Pancreas (tissue), 10 donors: ENCODE measurements at regions not wholly inside any gene's neighbourhood (a gene's known extent, or its start where the extent isn't known, plus 50 kb on each side); places are given as distances from the start of the nearest gene placed in this dataset.

Experiments used
- ATAC-seq, 4 donors: fragments of 200-7000 bp; cut with Tn5 transposase; one replicate each; pipeline versions ENCODE4 v1.8.0 to v1.9.1; 2020; ENCODE audit warnings: mild to moderate bottlenecking in 4 of 4, moderate library complexity in 4 of 4
- DNase-seq, 6 donors: peaks; one replicate each; pipeline ENCODE4 v3.0.0-alpha.2; 2020
- FAIRE-seq: peaks from 2 replicates; lab custom pipeline; 2012; peaks lifted over from hg19 to GRCh38; lab: Jason Lieb, UNC
- H3K27ac ChIP-seq, 4 donors: fragments of 200-600 bp; sonication (generic); 1 replicate in 3 of 4; 2 replicates in 1 of 4; pipeline versions ENCODE4 v1.5.0 to v1.8.0; 2020
- H3K27me3 ChIP-seq, 4 donors: fragments of 200-600 bp; one replicate each; pipeline ENCODE4 v1.8.0; 2021
- H3K36me3 ChIP-seq, 3 donors: fragments of 200-600 bp; sonication (generic) in 1 of 3; one replicate each; pipeline versions ENCODE4 v1.5.0 to v1.8.0; 2020 to 2021
- H3K4me1 ChIP-seq, 3 donors: fragments of 200-600 bp; one replicate each; pipeline ENCODE4 v1.8.0; 2021
- H3K4me3 ChIP-seq, 4 donors: fragments of 200-600 bp; sonication (generic) in 2 of 4; one replicate each; pipeline versions ENCODE4 v1.5.0 to v1.8.0; 2020 to 2021
- H3K9me3 ChIP-seq, 4 donors: fragments of 200-600 bp; one replicate each; pipeline ENCODE4 v1.8.0; 2021
- CTCF ChIP-seq, 4 donors: fragments of 200-600 bp; sonication (generic) in 3 of 4; IDR thresholded peaks; one replicate each; pipeline versions ENCODE4 v1.5.0 to v1.8.0; 2021; ENCODE audit warnings: antibody characterized with exemption in 4 of 4
- WGBS, 2 donors: extraction: QIAGEN DNeasy Blood & Tissue Kit; methylation state at CpG; one replicate each; pipeline ENCODE4 v1.1.7; 2013; 5-methylcytosine and 5-hydroxymethylcytosine counted together
- intact Hi-C, 3 donors: fragments of 100-400 bp; cut with DNase I; formaldehyde crosslinking; loops; one replicate each; pipeline versions ENCODE4 v1.11.1 to v1.14.2; 2022
- donor health status: healthy with polysubstance abuse.
- donor health status: DM: no; HTN: no; CAD: no; lungs with moderate emphysema.
- donor health status: DM: no; HTN: no; CAD: no.
- donor health status: control.
- donor health status: control.
- donor health status: Bipolar disorder and iron deficiency.
- donor health status: DM: yes; HTN: yes; CAD: no.
- donor health status: DM: no; HTN: no; CAD: no.
- donor health status: DM: no; HTN: no; CAD: no.
- donor health status: DM: yes; HTN: yes; CAD: no.

DNA sequence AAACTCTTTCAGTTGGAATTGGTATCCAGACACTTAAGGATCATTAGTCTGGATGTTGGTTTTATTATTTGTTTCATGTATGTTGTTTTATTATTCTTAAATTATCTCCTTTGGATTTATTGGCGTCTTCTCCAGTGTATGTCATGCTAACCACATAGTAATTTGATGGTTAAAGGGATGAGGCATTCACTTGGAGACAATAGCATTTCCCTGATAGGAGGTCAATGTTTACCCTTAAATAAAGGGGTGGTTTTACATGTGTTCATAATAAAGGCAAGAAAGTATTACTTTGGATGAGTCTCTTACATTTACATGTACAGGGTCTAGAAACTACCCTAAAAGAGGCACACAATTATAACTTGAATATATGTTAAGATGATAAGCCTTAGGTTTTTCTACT lies 51.2 kb upstream of the RNF144B start:
- DNase-seq, result no peak
- TF ChIP-seq CTCF (IDR thresholded peaks at IDR 0.05), result no peak
- intact Hi-C loops, result no loop called here
- no peak for ATAC-seq
- Histone ChIP-seq H3K4me3 (no peak overlapping the region), H3K27ac (no peak overlapping the region), H3K36me3 (no peaks in the 10 kb centered on the region), H3K9me3 (no peaks in the 10 kb centered on the region), H3K27me3 (no peaks in the 10 kb centered on the region), H3K4me1 (no peaks in the 10 kb centered on the region)
- WGBS, 2 donors, result 71 to 85% methylated on average over 1 of the region's 1 CpG
- no peak for FAIRE-seq

GRCh38 chr6:18334251-18334650 lies 52.9 kb upstream of the RNF144B start:
- H3K27ac ChIP-seq, result no peak overlapping the region
- no peaks in the 10 kb centered on the region for H3K36me3 ChIP-seq
- FAIRE-seq (no peak), DNase-seq (no peak), ATAC-seq (no peak)
- H3K9me3 ChIP-seq, result no peaks in the 10 kb centered on the region
- no peaks in the 10 kb centered on the region for H3K4me1 ChIP-seq
- no peaks in the 10 kb centered on the region for H3K27me3 ChIP-seq
- TF ChIP-seq CTCF (IDR thresholded peaks at IDR 0.05), result no peak
- intact Hi-C loops, result no loop called here
- 91 to 93% methylated on average over 2 of the region's 2 CpGs for WGBS, 2 donors
- H3K4me3 ChIP-seq, result no peak overlapping the region

GRCh38 chr6:18330548-18331081 lies 56.5 kb upstream of the RNF144B start:
- H3K36me3 ChIP-seq, result no peaks in the 10 kb centered on the region
- 89 to 96% methylated on average over 6 of the region's 6 CpGs for WGBS, 2 donors
- no peak for DNase-seq
- no peaks in the 10 kb centered on the region for H3K9me3 ChIP-seq
- no peak for TF ChIP-seq CTCF (IDR thresholded peaks at IDR 0.05)
- no peak for FAIRE-seq
- H3K4me1 ChIP-seq, result no peaks in the 10 kb centered on the region
- no peaks in the 10 kb centered on the region for H3K27me3 ChIP-seq
- H3K4me3 ChIP-seq, result no peak overlapping the region
- H3K27ac ChIP-seq, result peak overlapping the region in 2 of 4 donors; percentile 23 to 50
- peak in 2 of 4 donors; percentile 61 to 68 for ATAC-seq
- intact Hi-C loops, result no loop called here

GRCh38 chr6:18329776-18330175 lies 57.4 kb upstream of the RNF144B start:
- Histone ChIP-seq H3K27ac (peak overlapping the region in 2 of 4 donors; percentile 27 to 37), H3K27me3 (no peaks in the 10 kb centered on the region), H3K9me3 (no peaks in the 10 kb centered on the region), H3K4me3 (no peak overlapping the region), H3K4me1 (no peaks in the 10 kb centered on the region), H3K36me3 (no peaks in the 10 kb centered on the region)
- 74 to 76% methylated on average over 3 of the region's 3 CpGs for WGBS, 2 donors
- FAIRE-seq, result no peak
- ATAC-seq, result peak in 1 of 4 donors; percentile 40
- intact Hi-C loops, result loop anchor here in 2 of 3 donors (5.0 to 10.0 kb wide), 2 partner anchors 165 to 173 kb away; no protein-coding TSS in a partner anchor
- TF ChIP-seq CTCF (IDR thresholded peaks at IDR 0.05), result no peak
- no peak for DNase-seq

- WGBS, 2 donors, result 42 to 50% methylated on average over 3 of the region's 3 CpGs
- FAIRE-seq, result no peak
- H3K4me3 ChIP-seq, result no peak overlapping the region
- H3K36me3 ChIP-seq, result no peaks in the 10 kb centered on the region
- H3K4me1 ChIP-seq, result peaks cover 0 to 5% (median 0%) of the 10 kb centered on the region in 3 donors
- H3K9me3 ChIP-seq, result no peaks in the 10 kb centered on the region
- DNase-seq, result no peak
- no peak for TF ChIP-seq CTCF (IDR thresholded peaks at IDR 0.05)
- peak overlapping the region in 2 of 4 donors; percentile 33 to 37 for H3K27ac ChIP-seq
- H3K27me3 ChIP-seq, result no peaks in the 10 kb centered on the region
- ATAC-seq, result peak in 1 of 4 donors; percentile 40
- intact Hi-C loops, result loop anchor here in 2 of 3 donors (5.0 to 10.0 kb wide), 2 partner anchors 166 to 174 kb away; no protein-coding TSS in a partner anchor
Measured at GRCh38 chr6:18328540-18328939, 58.6 kb upstream of the RNF144B start.
